SK-N-SH (cell line): ENCODE measurements at regions not wholly inside any gene's neighbourhood (a gene's known extent, or its start where the extent isn't known, plus 50 kb on each side); places are given as distances from the start of the nearest gene placed in this dataset.

Experiments used
- CTCF ChIA-PET: fragments of 300-600, 350-600 bp; formaldehyde crosslinking; extraction: SDS; loops from one replicate; lab custom pipeline; 2021; lab: Yijun Ruan, JAX
- POLR2A ChIA-PET: fragments of 350-600 bp; sonication (Branson Sonifier 250); formaldehyde crosslinking; extraction: SDS; loops from one replicate; lab custom pipeline; 2020; ENCODE audit warnings: antibody characterized with exemption, inconsistent platforms; lab: Yijun Ruan, JAX
- DNase-seq: peaks from one replicate; pipeline ENCODE4 v3.0.0; 2012
- H2AFZ ChIP-seq: fragments of 200-600 bp; sonication (generic); 2 replicates; pipeline ENCODE4 v1.8.1; 2016; ENCODE audit warnings: antibody characterized with exemption, mild to moderate bottlenecking, low read depth
- H3F3A ChIP-seq: fragments of 200-600 bp; sonication (generic); replicated peaks from 2 replicates; pipeline ENCODE3; 2016; ENCODE audit warnings: antibody characterized with exemption, mild to moderate bottlenecking; ENCODE audit not compliant: insufficient read depth
- H3K27ac ChIP-seq, 2 experiments: fragments of 200-500 bp in 1 of 2; fragments of 200-600 bp in 1 of 2; sonication (Bioruptor generic) in 1 of 2; sonication (generic), shearing (Covaris generic) in 1 of 2; 2 replicates each; pipeline versions ENCODE4 v1.5.1 to v1.6.1; 2014 to 2016; ENCODE audit warnings: low read depth in 2 of 2, inconsistent platforms in 1 of 2, low read length in 1 of 2, mild to moderate bottlenecking in 1 of 2, mixed read lengths in 1 of 2
- H3K27me3 ChIP-seq: fragments of 200-600 bp; sonication (generic), shearing (Covaris generic); 2 replicates; pipeline ENCODE4 v1.6.1; 2016; ENCODE audit warnings: mixed run types; ENCODE audit not compliant: insufficient read depth
- H3K36me3 ChIP-seq, 2 experiments: fragments of 200-500 bp in 1 of 2; fragments of 200-600 bp in 1 of 2; sonication (Bioruptor generic) in 1 of 2; sonication (generic) in 1 of 2; replicated peaks in 1 of 2; 2 replicates each; pipeline versions ENCODE3 to v1.5.1; 2014 to 2016; ENCODE audit warnings: low read length in 1 of 2, mild to moderate bottlenecking in 1 of 2; ENCODE audit not compliant: insufficient read depth in 2 of 2, control insufficient read depth in 1 of 2
- H3K4me1 ChIP-seq, 2 experiments: fragments of 200-500 bp in 1 of 2; fragments of 200-600 bp in 1 of 2; sonication (Bioruptor generic) in 1 of 2; sonication (generic), shearing (Covaris generic) in 1 of 2; 2 replicates each; pipeline versions ENCODE4 v1.5.1 to v1.6.1; 2014 to 2016; ENCODE audit warnings: low read depth in 1 of 2, low read length in 1 of 2, mixed run types in 1 of 2; ENCODE audit not compliant: insufficient read depth in 2 of 2, control insufficient read depth in 1 of 2
- H3K4me2 ChIP-seq: fragments of 200-600 bp; sonication (generic), shearing (Covaris generic); 2 replicates; pipeline ENCODE4 v1.6.1; 2017; ENCODE audit warnings: mixed run types
- H3K4me3 ChIP-seq, 2 experiments: fragments of 200-500 bp in 1 of 2; fragments of 200-600 bp in 1 of 2; sonication (Bioruptor generic) in 1 of 2; sonication (generic), shearing (Covaris generic) in 1 of 2; 2 replicates each; pipeline versions ENCODE4 v1.5.1 to v1.8.1; 2014 to 2016; ENCODE audit warnings: low read depth in 2 of 2, inconsistent platforms in 1 of 2, low read length in 1 of 2, mild to moderate bottlenecking in 1 of 2, mixed read lengths in 1 of 2, moderate library complexity in 1 of 2
- H3K79me2 ChIP-seq: fragments of 200-600 bp; sonication (generic); 2 replicates; pipeline ENCODE4 v1.8.1; 2017; ENCODE audit warnings: mild to moderate bottlenecking; ENCODE audit not compliant: insufficient read depth
- H3K9ac ChIP-seq: fragments of 200-600 bp; sonication (generic); 2 replicates; pipeline ENCODE4 v1.6.1; 2017; ENCODE audit warnings: mixed run types
- H3K9me2 ChIP-seq: fragments of 200-600 bp; sonication (generic); 2 replicates; pipeline ENCODE4 v1.6.1; 2017; ENCODE audit warnings: mixed run types
- H3K9me3 ChIP-seq: fragments of 200-600 bp; sonication (generic); 2 replicates; pipeline ENCODE4 v1.6.1; 2017; ENCODE audit warnings: mixed run types, mild to moderate bottlenecking, moderate library complexity
- H4K20me1 ChIP-seq: fragments of 200-600 bp; sonication (generic); 2 replicates; pipeline ENCODE4 v1.6.1; 2017; ENCODE audit warnings: mild to moderate bottlenecking, mixed run types; ENCODE audit not compliant: insufficient read depth
- CHD2 ChIP-seq: fragments of 150-350 bp; IDR thresholded peaks from 2 replicates; pipeline ENCODE4 v1.6.1; 2018; ENCODE audit warnings: low read length; ENCODE audit not compliant: partially characterized antibody
- CTCF ChIP-seq: fragments of 200-600 bp; sonication (generic); IDR thresholded peaks from 2 replicates; pipeline ENCODE4 v1.6.1; 2017; ENCODE audit warnings: antibody characterized with exemption, mild to moderate bottlenecking, moderate library complexity
- FOXM1 ChIP-seq: IDR thresholded peaks from 2 replicates; pipeline ENCODE4 v1.4.0; 2012; ENCODE audit warnings: low read depth, mild to moderate bottlenecking
- IRF3 ChIP-seq: fragments of 150-350 bp; IDR thresholded peaks from 2 replicates; pipeline ENCODE4 v1.6.1; 2016; ENCODE audit warnings: mild to moderate bottlenecking, low read depth, low read length
- MAX ChIP-seq: IDR thresholded peaks from 2 replicates; pipeline ENCODE4 v1.4.0; 2012; ENCODE audit warnings: low read depth
- MEF2A ChIP-seq: IDR thresholded peaks from 2 replicates; pipeline ENCODE4 v1.4.0; 2012; ENCODE audit warnings: low read depth, borderline replicate concordance
- NRF1 ChIP-seq: IDR thresholded peaks from 2 replicates; pipeline ENCODE4 v1.6.1; 2012; ENCODE audit warnings: low read depth, mild to moderate bottlenecking, low read length
- PBX3 ChIP-seq: IDR thresholded peaks from 2 replicates; pipeline ENCODE4; 2012
- POLR2AphosphoS5 ChIP-seq: IDR thresholded peaks from 2 replicates; pipeline ENCODE4 v1.6.1; 2012; ENCODE audit warnings: low read depth, low read length
- RAD21 ChIP-seq: IDR thresholded peaks from 2 replicates; pipeline ENCODE4 v1.6.1; 2012; ENCODE audit warnings: mild to moderate bottlenecking, low read length
- REST ChIP-seq: IDR thresholded peaks from 2 replicates; pipeline ENCODE4 v1.6.1; 2012; ENCODE audit warnings: mild to moderate bottlenecking, low read depth, low read length, moderate library complexity
- RFX5 ChIP-seq: IDR thresholded peaks from 2 replicates; pipeline ENCODE4 v1.6.1; 2012; ENCODE audit warnings: mild to moderate bottlenecking, improper control_type of control experiment, low read length
- SIN3A ChIP-seq: IDR thresholded peaks from 2 replicates; pipeline ENCODE4 v1.6.1; 2012; ENCODE audit warnings: low read depth, mild to moderate bottlenecking, low read length, moderate library complexity, borderline replicate concordance
- SMC3 ChIP-seq: IDR thresholded peaks from 2 replicates; pipeline ENCODE4 v1.6.1; 2012; ENCODE audit warnings: low read depth, low read length, improper control_type of control experiment
- TAF1 ChIP-seq: IDR thresholded peaks from 2 replicates; pipeline ENCODE4 v1.6.1; 2012; ENCODE audit warnings: low read depth, mild to moderate bottlenecking, low read length, moderate library complexity, borderline replicate concordance
- TEAD4 ChIP-seq: IDR thresholded peaks from 2 replicates; pipeline ENCODE4 v1.4.0; 2012; ENCODE audit warnings: mild to moderate bottlenecking, borderline replicate concordance; ENCODE audit not compliant: insufficient read depth
- USF2 ChIP-seq: fragments of 150-350 bp; IDR thresholded peaks from 2 replicates; pipeline ENCODE4 v1.6.1; 2017; ENCODE audit warnings: antibody characterized with exemption, low read length, low read depth, borderline replicate concordance
- WGBS: methylation state at CpG from one replicate; pipeline ENCODE4 v1.1.6; 2017; ENCODE audit warnings: low lambda C conversion rate; 5-methylcytosine and 5-hydroxymethylcytosine counted together

- Histone ChIP-seq H2AFZ (no peak overlapping the region), H3K9me3 (no peaks in the 10 kb centered on the region), H3F3A (no peaks in the 10 kb centered on the region), H3K4me2 (no peak overlapping the region), H3K27ac (no peak overlapping the region), H3K4me1 (no peaks in the 10 kb centered on the region), H3K9ac (no peak overlapping the region), H3K79me2 (no peaks in the 10 kb centered on the region), H3K36me3 (no peaks in the 10 kb centered on the region), H4K20me1 (no peaks in the 10 kb centered on the region), H3K9me2 (no peaks in the 10 kb centered on the region), H3K4me3 (no peak overlapping the region), H3K27me3 (no peaks in the 10 kb centered on the region)
- no peak for TF ChIP-seq MAX
- TF ChIP-seq CTCF, result no peak
- no peak for TF ChIP-seq USF2
- TF ChIP-seq MEF2A, result no peak
- TF ChIP-seq POLR2AphosphoS5, result no peak
- no peak for TF ChIP-seq TEAD4
- TF ChIP-seq RFX5, result no peak
- no peak for TF ChIP-seq FOXM1
- no peak for TF ChIP-seq TAF1
- no peak for TF ChIP-seq CHD2
- TF ChIP-seq SIN3A, result no peak
- TF ChIP-seq IRF3, result no peak
- no peak for TF ChIP-seq PBX3
- TF ChIP-seq RAD21, result no peak
- no peak for TF ChIP-seq SMC3
- TF ChIP-seq NRF1, result no peak
- no peak for TF ChIP-seq REST
- ChIA-PET POLR2A (no interaction called here), CTCF (no interaction called here)
- DNase-seq, result no peak
- 0% methylated on average over 1 of the region's 1 CpG for WGBS
Measured at GRCh38 chr4:134677209-134677814, 475.7 kb upstream of the PABPC4L start.
